Cerebellar cortex (tissue), 1 donor: ENCODE measurements at regions not wholly inside any gene's neighbourhood (a gene's known extent, or its start where the extent isn't known, plus 50 kb on each side); places are given as distances from the start of the nearest gene placed in this dataset.

Experiments used
- DNase-seq: peaks from one replicate; pipeline ENCODE4 v3.0.0-alpha.2; 2015; ENCODE audit warnings: low spot score

DNA sequence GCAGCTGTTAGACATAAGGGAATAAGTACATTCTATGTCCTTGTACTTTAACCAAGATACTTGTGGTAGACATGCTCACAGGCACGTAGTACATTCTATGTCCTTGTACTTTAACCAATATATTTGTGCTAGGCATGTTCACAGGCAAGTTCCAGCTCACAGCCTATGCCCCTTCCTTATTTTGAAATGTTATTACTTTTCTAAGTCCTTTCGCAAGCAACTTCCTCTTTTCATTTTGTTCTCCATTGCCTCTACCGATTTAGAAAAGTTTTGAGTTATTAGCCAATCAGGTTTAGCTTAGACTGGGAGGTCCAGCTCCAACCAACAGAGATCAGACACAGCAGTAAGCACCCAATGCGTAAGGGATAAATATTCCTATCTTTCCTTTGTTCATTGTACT is 60.1 kb upstream of the NUDT7 start:
- DNase-seq: no peak

DNA sequence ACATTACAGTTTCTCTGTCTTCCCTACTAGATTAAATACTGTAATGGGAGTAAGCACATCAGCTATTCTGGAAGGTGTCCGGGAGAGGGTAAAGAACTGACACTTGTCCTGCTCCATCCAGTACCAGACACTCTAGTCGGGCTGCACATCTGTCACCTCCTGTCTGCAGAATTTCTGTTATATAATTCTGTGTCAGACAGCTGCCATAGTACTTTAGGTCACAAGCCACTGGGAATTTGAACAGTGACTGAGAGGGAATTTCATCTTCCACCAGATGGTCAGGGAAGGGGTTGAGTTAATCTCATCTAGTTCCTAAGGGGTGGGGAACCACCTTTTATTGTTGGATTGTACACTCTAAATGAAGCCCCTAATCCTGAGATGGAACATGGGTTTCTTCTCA is 58.6 kb upstream of the NUDT7 start:
- no peak for DNase-seq

- no peak for DNase-seq
Observed at GRCh38 chr16:77666771-77667170, 55.5 kb upstream of the NUDT7 start.

GRCh38 chr16:77668201-77668600 is 54.1 kb upstream of the NUDT7 start:
- DNase-seq: no peak

GRCh38 chr16:77669057-77669456 is 53.3 kb upstream of the NUDT7 start:
- no peak for DNase-seq
